ENCODE measurements at regions not wholly inside any gene's neighbourhood (a gene's known extent, or its start where the extent isn't known, plus 50 kb on each side); places are given as distances from the start of the nearest gene placed in this dataset.

- TF ChIP-seq CTCF (IDR thresholded peaks at IDR 0.05; ENCODE audit: low read length): no peak
- TF ChIP-seq EZH2 (IDR thresholded peaks at IDR 0.05; ENCODE audit: borderline replicate concordance, low read length): no peak
Measured at GRCh38 chr6:167687116-167687725, 139.5 kb upstream of the AFDN start.

Data from OCI-LY1 (cell line).